K562 (cell line): ENCODE measurements at regions not wholly inside any gene's neighbourhood (a gene's known extent, or its start where the extent isn't known, plus 50 kb on each side); places are given as distances from the start of the nearest gene placed in this dataset.

Experiments used
- ATAC-seq: fragments of 200-7000 bp; cut with Tn5 transposase; 3 replicates; pipeline ENCODE4 v1.9.1; 2020; ENCODE audit warnings: moderate library complexity
- BruUV-seq: library from RNA; stranded (reverse); fragments of 400-500 nt; replicated peaks from 2 replicates; lab custom pipeline; 2021; lab: Mats Ljungman, UMichigan
- CTCF ChIA-PET: fragments of 300-600 bp; formaldehyde crosslinking; extraction: SDS; loops from one replicate; lab custom pipeline; 2021; ENCODE audit warnings: low intra/inter-chr PET ratio; lab: Yijun Ruan, JAX
- POLR2A ChIA-PET: fragments of 300-600, 350-650 bp; sonication (Branson Sonifier 250); formaldehyde crosslinking; extraction: SDS; loops from one replicate; lab custom pipeline; 2021; ENCODE audit warnings: antibody characterized with exemption, inconsistent platforms; lab: Yijun Ruan, JAX
- DNase-seq, 4 experiments: peaks; one replicate each; pipeline versions ENCODE4 v3.0.0 to v3.0.0-alpha.2; 2011 to 2018; ENCODE audit warnings: low spot score in 3 of 4, mixed read lengths in 3 of 4; ENCODE audit errors: extremely low read depth in 1 of 4
- FAIRE-seq: peaks from 2 replicates; lab custom pipeline; 2011; peaks lifted over from hg19 to GRCh38; lab: Jason Lieb, UNC
- H2AFZ ChIP-seq: 2 replicates; pipeline ENCODE4 v1.6.0; 2011; ENCODE audit warnings: low read depth, low read length, control low read depth, inconsistent platforms
- H3K27ac ChIP-seq: fragments of 200-600 bp; 3 replicates; pipeline ENCODE4 v1.8.0; 2011; ENCODE audit warnings: low read depth, mild to moderate bottlenecking, control low read depth, inconsistent platforms, low read length, moderate library complexity, mixed read lengths; ENCODE audit errors: extremely low read depth
- H3K27me3 ChIP-seq, 2 experiments: fragments of 300-600 bp in 1 of 2; 2 replicates in 1 of 2; 3 replicates in 1 of 2; pipeline versions ENCODE4 v1.6.0 to v1.8.0; 2011; ENCODE audit warnings: inconsistent platforms in 2 of 2, low read length in 2 of 2, mild to moderate bottlenecking in 1 of 2, mixed read lengths in 1 of 2, moderate library complexity in 1 of 2; ENCODE audit not compliant: control insufficient read depth in 2 of 2, insufficient read depth in 2 of 2
- H3K36me3 ChIP-seq: fragments of 300-600 bp; 3 replicates; pipeline ENCODE4 v1.8.0; 2011; ENCODE audit warnings: mild to moderate bottlenecking, low read length, inconsistent platforms; ENCODE audit not compliant: control insufficient read depth, insufficient read depth
- H3K4me1 ChIP-seq, 2 experiments: fragments of 200-600 bp in 1 of 2; replicated peaks in 1 of 2; 2 replicates in 1 of 2; 3 replicates in 1 of 2; pipeline versions ENCODE4 v1.5.1 to v1.8.0; 2011; ENCODE audit warnings: inconsistent platforms in 2 of 2, low read length in 2 of 2, mild to moderate bottlenecking in 1 of 2, mixed read lengths in 1 of 2, moderate library complexity in 1 of 2; ENCODE audit not compliant: control insufficient read depth in 2 of 2, insufficient read depth in 2 of 2
- H3K4me2 ChIP-seq: 2 replicates; pipeline ENCODE4 v1.6.1; 2011; ENCODE audit warnings: low read length, control low read depth, inconsistent platforms, mixed read lengths; ENCODE audit not compliant: insufficient read depth
- H3K4me3 ChIP-seq: fragments of 200-600 bp; sonication (generic), shearing (Covaris generic); 2 replicates; pipeline ENCODE4 v1.5.1; 2016; ENCODE audit warnings: control low read depth, inconsistent platforms
- H3K79me2 ChIP-seq: fragments of 200-600 bp; 3 replicates; pipeline ENCODE4 v1.8.0; 2011; ENCODE audit warnings: low read length, inconsistent platforms; ENCODE audit not compliant: control insufficient read depth, insufficient read depth
- H3K9ac ChIP-seq, 2 experiments: 2 replicates each; pipeline versions ENCODE4 v1.6.0 to v1.6.1; 2011; ENCODE audit warnings: low read depth in 2 of 2, low read length in 2 of 2, control low read depth in 1 of 2, inconsistent platforms in 1 of 2, mild to moderate bottlenecking in 1 of 2, mixed read lengths in 1 of 2; ENCODE audit not compliant: insufficient read depth in 1 of 2
- H3K9me1 ChIP-seq: one replicate; pipeline ENCODE4 v1.6.0; 2011; ENCODE audit warnings: inconsistent platforms, mild to moderate bottlenecking, low read length, moderate library complexity; ENCODE audit not compliant: control insufficient read depth, insufficient read depth
- H3K9me3 ChIP-seq: replicated peaks from 2 replicates; pipeline ENCODE4 v1.5.1; 2011; ENCODE audit warnings: low read depth, low read length, inconsistent platforms; ENCODE audit not compliant: control insufficient read depth, insufficient read depth
- H4K20me1 ChIP-seq: replicated peaks from 2 replicates; pipeline ENCODE4 v1.6.1; 2011; ENCODE audit warnings: low read length, inconsistent platforms, mixed read lengths; ENCODE audit not compliant: control insufficient read depth, insufficient read depth
- BACH1 ChIP-seq: fragments of 200-800 bp; sonication (Bioruptor generic); IDR thresholded peaks from 2 replicates; pipeline ENCODE4 v1.6.1; 2016; ENCODE audit warnings: missing genetic modification characterization, missing compliant biosample characterization
- CHCHD3 ChIP-seq: fragments of 250-450 bp; sonication (Bioruptor Pico); IDR thresholded peaks from 2 replicates; pipeline ENCODE4 v2.1.2; 2022; ENCODE audit warnings: mild to moderate bottlenecking
- KAT8 ChIP-seq: fragments of 450-650 bp; IDR thresholded peaks from 2 replicates; pipeline ENCODE4 v1.6.1; 2016; ENCODE audit warnings: low read depth, mild to moderate bottlenecking
- PHF8 ChIP-seq: fragments of 200-600 bp; sonication (generic); IDR thresholded peaks from 2 replicates; pipeline ENCODE4 v1.6.1; 2012; ENCODE audit warnings: mixed run types, mild to moderate bottlenecking, inconsistent platforms, low read length, moderate library complexity, borderline replicate concordance
- PPARD ChIP-seq: fragments of 250-450 bp; sonication (Bioruptor Pico); IDR thresholded peaks from 2 replicates; pipeline ENCODE4 v1.8.0; 2022; ENCODE audit warnings: inconsistent platforms, mild to moderate bottlenecking, moderate library complexity
- PTRF ChIP-seq: fragments of 450-650 bp; IDR thresholded peaks from 2 replicates; pipeline ENCODE4 v1.6.1; 2016; ENCODE audit warnings: mild to moderate bottlenecking, missing genetic modification characterization, missing compliant biosample characterization
- RBM25 ChIP-seq: fragments of 200-400 bp; formaldehyde crosslinking; IDR thresholded peaks from 2 replicates; pipeline ENCODE4 v1.6.1; 2018; ENCODE audit warnings: low read length, low read depth, moderate library complexity; ENCODE audit not compliant: severe bottlenecking
- RNF2 ChIP-seq: sonication (generic); IDR thresholded peaks from 2 replicates; pipeline ENCODE4 v1.6.1; 2016
- SLC30A9 ChIP-seq: fragments of 250-450 bp; sonication (Bioruptor Pico); IDR thresholded peaks from 2 replicates; pipeline ENCODE4 v1.8.0; 2022; ENCODE audit warnings: mild to moderate bottlenecking, moderate library complexity
- TCF7 ChIP-seq: sonication (generic); IDR thresholded peaks from 2 replicates; pipeline ENCODE4 v1.6.1; 2016; ENCODE audit warnings: antibody characterized with exemption, borderline replicate concordance
- XRCC3 ChIP-seq: fragments of 450-650 bp; IDR thresholded peaks from 2 replicates; pipeline ENCODE4 v1.6.1; 2017; ENCODE audit warnings: mild to moderate bottlenecking, moderate library complexity
- YBX1 ChIP-seq: fragments of 450-650 bp; IDR thresholded peaks from 2 replicates; pipeline ENCODE4 v1.7.1; 2016; ENCODE audit warnings: mild to moderate bottlenecking
- ZEB2 ChIP-seq: fragments of 450-650 bp; IDR thresholded peaks from 2 replicates; pipeline ENCODE4 v1.6.1; 2016
- ZKSCAN8 ChIP-seq: fragments of 200-800 bp; sonication (Bioruptor generic); IDR thresholded peaks from 2 replicates; pipeline ENCODE4 v1.6.1; 2016; ENCODE audit warnings: missing genetic modification characterization, missing compliant biosample characterization
- WGBS: fragments of 100-300 bp; shearing (Covaris generic); methylation state at CpG from one replicate; pipeline ENCODE4 v1.1.6; 2016; ENCODE audit warnings: low coverage, mixed read lengths; ENCODE audit not compliant: insufficient coverage; ENCODE audit errors: missing lambda C conversion rate; 5-methylcytosine and 5-hydroxymethylcytosine counted together
- in situ Hi-C: fragments of 300-500 bp; cut with MboI; formaldehyde crosslinking; loops from 4 replicates; pipeline ENCODE4 v1.15.0; 2018; ENCODE audit warnings: inconsistent platforms, mixed read lengths
- intact Hi-C: fragments of 100-400 bp; cut with micrococcal nuclease; formaldehyde crosslinking; loops from 2 replicates; pipeline ENCODE4 v1.14.2; 2022
- TF ChIP-seq, protein P1 (sequence below): fragments of 250-450 bp; sonication (Bioruptor Pico); IDR thresholded peaks from 2 replicates; pipeline ENCODE4 v1.9.0; 2021; ENCODE audit warnings: mild to moderate bottlenecking, inconsistent platforms
- TF ChIP-seq, protein P2 (sequence below): fragments of 200-800 bp; sonication (Bioruptor generic); IDR thresholded peaks from 2 replicates; pipeline ENCODE4 v1.6.1; 2017; ENCODE audit warnings: missing genetic modification characterization, missing compliant biosample characterization

DNA sequence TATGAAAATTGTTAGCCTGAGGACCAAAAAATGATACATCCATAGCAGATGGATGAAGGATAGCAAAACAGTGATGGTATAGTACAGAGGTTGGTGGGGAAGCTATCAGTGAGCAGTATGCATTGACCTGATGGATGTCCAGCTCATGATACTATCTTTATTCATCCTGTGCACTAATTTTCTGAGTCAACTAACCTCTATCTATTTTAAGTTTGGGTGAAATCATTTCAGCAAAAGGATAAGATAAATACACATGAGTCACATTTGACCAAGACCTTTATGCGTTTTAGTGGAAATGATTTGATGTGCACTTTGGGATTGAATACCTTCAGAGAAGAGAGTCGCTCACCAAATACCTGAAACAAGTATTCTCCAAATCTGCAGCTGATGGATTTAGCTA lies 351.0 kb upstream of the NR3C2 start:
- H3K4me3 ChIP-seq = no peak overlapping the region
- POLR2A ChIA-PET = no interaction called here
- in situ Hi-C loops (no loop called here), intact Hi-C loops (no loop called here)
- no peaks in the 10 kb centered on the region for H3K4me1 ChIP-seq
- H3K27ac ChIP-seq = no peak overlapping the region
- ATAC-seq (no peak), FAIRE-seq (no peak), DNase-seq (no peak)
- H3K9ac ChIP-seq = no peak overlapping the region
- H3K9me3 ChIP-seq = no peaks in the 10 kb centered on the region
- no peaks in the 10 kb centered on the region for H3K9me1 ChIP-seq
- CTCF ChIA-PET = no interaction called here
- no peaks in the 10 kb centered on the region for H3K36me3 ChIP-seq
- H3K79me2 ChIP-seq = no peaks in the 10 kb centered on the region
- BruUV-seq = no TSS peak
- no peak overlapping the region for H3K4me2 ChIP-seq
- WGBS = 0% methylated on average over 2 of the region's 2 CpGs
- no peaks in the 10 kb centered on the region for H3K27me3 ChIP-seq
- H2AFZ ChIP-seq = no peak overlapping the region
- TF ChIP-seq KAT8 = no peak
- no peak for TF ChIP-seq RBM25
- TF ChIP-seq CHCHD3 (CRISPR knock-in tag) = no peak
- no peak for TF ChIP-seq TCF7
- TF ChIP-seq ZEB2 = no peak
- no peaks in the 10 kb centered on the region for H4K20me1 ChIP-seq

DNA sequence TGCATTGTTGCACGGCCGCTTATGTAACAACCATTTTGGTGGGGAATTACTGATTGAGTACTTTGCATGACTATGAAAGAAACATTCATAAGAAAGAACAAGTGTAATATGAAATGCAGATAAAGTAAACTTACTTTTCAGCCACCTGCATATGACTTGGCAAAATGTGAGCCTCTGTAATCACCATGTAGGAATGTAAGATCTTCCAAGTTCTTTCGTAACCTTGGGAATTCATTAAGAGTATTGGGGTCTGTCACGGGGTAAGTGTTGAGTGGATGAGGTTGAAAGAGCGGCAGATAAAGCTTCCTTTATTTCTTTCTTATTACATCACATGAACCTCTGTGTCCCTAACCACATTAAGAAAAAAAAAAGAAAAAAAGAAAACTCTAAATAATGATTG lies 348.5 kb upstream of the NR3C2 start:
- H3K27ac ChIP-seq = no peak overlapping the region
- no peaks in the 10 kb centered on the region for H3K9me3 ChIP-seq
- no peak overlapping the region for H2AFZ ChIP-seq
- H3K4me2 ChIP-seq = no peak overlapping the region
- DNase-seq (no peak), FAIRE-seq (no peak), ATAC-seq (no peak)
- ChIA-PET POLR2A (no interaction called here), CTCF (no interaction called here)
- H3K9me1 ChIP-seq = no peaks in the 10 kb centered on the region
- H3K36me3 ChIP-seq = no peaks in the 10 kb centered on the region
- H3K27me3 ChIP-seq = no peaks in the 10 kb centered on the region
- H4K20me1 ChIP-seq = no peaks in the 10 kb centered on the region
- in situ Hi-C loops (no loop called here), intact Hi-C loops (no loop called here)
- H3K79me2 ChIP-seq = no peaks in the 10 kb centered on the region
- H3K9ac ChIP-seq = no peak overlapping the region
- BruUV-seq = no TSS peak
- no peaks in the 10 kb centered on the region for H3K4me1 ChIP-seq
- no peak overlapping the region for H3K4me3 ChIP-seq
- WGBS = 1% methylated on average over 5 of the region's 5 CpGs
- TF ChIP-seq ZKSCAN8 (CRISPR knock-in tag) (no peak), PHF8 (no peak), PPARD (no peak), RNF2 (no peak), YBX1 (no peak), XRCC3 (no peak), PTRF (tag) (no peak), BACH1 (tag) (no peak), SLC30A9 (CRISPR knock-in tag) (no peak)
- TF ChIP-seq, protein P1, sequence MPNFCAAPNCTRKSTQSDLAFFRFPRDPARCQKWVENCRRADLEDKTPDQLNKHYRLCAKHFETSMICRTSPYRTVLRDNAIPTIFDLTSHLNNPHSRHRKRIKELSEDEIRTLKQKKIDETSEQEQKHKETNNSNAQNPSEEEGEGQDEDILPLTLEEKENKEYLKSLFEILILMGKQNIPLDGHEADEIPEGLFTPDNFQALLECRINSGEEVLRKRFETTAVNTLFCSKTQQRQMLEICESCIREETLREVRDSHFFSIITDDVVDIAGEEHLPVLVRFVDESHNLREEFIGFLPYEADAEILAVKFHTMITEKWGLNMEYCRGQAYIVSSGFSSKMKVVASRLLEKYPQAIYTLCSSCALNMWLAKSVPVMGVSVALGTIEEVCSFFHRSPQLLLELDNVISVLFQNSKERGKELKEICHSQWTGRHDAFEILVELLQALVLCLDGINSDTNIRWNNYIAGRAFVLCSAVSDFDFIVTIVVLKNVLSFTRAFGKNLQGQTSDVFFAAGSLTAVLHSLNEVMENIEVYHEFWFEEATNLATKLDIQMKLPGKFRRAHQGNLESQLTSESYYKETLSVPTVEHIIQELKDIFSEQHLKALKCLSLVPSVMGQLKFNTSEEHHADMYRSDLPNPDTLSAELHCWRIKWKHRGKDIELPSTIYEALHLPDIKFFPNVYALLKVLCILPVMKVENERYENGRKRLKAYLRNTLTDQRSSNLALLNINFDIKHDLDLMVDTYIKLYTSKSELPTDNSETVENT = no peak
- TF ChIP-seq, protein P2, sequence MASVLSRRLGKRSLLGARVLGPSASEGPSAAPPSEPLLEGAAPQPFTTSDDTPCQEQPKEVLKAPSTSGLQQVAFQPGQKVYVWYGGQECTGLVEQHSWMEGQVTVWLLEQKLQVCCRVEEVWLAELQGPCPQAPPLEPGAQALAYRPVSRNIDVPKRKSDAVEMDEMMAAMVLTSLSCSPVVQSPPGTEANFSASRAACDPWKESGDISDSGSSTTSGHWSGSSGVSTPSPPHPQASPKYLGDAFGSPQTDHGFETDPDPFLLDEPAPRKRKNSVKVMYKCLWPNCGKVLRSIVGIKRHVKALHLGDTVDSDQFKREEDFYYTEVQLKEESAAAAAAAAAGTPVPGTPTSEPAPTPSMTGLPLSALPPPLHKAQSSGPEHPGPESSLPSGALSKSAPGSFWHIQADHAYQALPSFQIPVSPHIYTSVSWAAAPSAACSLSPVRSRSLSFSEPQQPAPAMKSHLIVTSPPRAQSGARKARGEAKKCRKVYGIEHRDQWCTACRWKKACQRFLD (CRISPR knock-in tag) = no peak
